K562 (cell line): ENCODE measurements at regions not wholly inside any gene's neighbourhood (a gene's known extent, or its start where the extent isn't known, plus 50 kb on each side); places are given as distances from the start of the nearest gene placed in this dataset.

Experiments
- ATAC-seq: fragments of 200-7000 bp; cut with Tn5 transposase; 3 replicates; pipeline ENCODE4 v1.9.1; 2020; ENCODE audit warnings: moderate library complexity
- BruUV-seq: library from RNA; stranded (reverse); fragments of 400-500 nt; replicated peaks from 2 replicates; lab custom pipeline; 2021; lab: Mats Ljungman, UMichigan
- CTCF ChIA-PET: fragments of 300-600 bp; formaldehyde crosslinking; extraction: SDS; loops from one replicate; lab custom pipeline; 2021; ENCODE audit warnings: low intra/inter-chr PET ratio; lab: Yijun Ruan, JAX
- POLR2A ChIA-PET: fragments of 300-600, 350-650 bp; sonication (Branson Sonifier 250); formaldehyde crosslinking; extraction: SDS; loops from one replicate; lab custom pipeline; 2021; ENCODE audit warnings: antibody characterized with exemption, inconsistent platforms; lab: Yijun Ruan, JAX
- DNase-seq, 4 experiments: peaks; one replicate each; pipeline versions ENCODE4 v3.0.0 to v3.0.0-alpha.2; 2011 to 2018; ENCODE audit warnings: low spot score in 3 of 4, mixed read lengths in 3 of 4; ENCODE audit errors: extremely low read depth in 1 of 4
- FAIRE-seq: peaks from 2 replicates; lab custom pipeline; 2011; peaks lifted over from hg19 to GRCh38; lab: Jason Lieb, UNC
- H2AFZ ChIP-seq: 2 replicates; pipeline ENCODE4 v1.6.0; 2011; ENCODE audit warnings: low read depth, low read length, control low read depth, inconsistent platforms
- H3K27ac ChIP-seq: fragments of 200-600 bp; 3 replicates; pipeline ENCODE4 v1.8.0; 2011; ENCODE audit warnings: low read depth, mild to moderate bottlenecking, control low read depth, inconsistent platforms, low read length, moderate library complexity, mixed read lengths; ENCODE audit errors: extremely low read depth
- H3K27me3 ChIP-seq, 2 experiments: fragments of 300-600 bp in 1 of 2; 2 replicates in 1 of 2; 3 replicates in 1 of 2; pipeline versions ENCODE4 v1.6.0 to v1.8.0; 2011; ENCODE audit warnings: inconsistent platforms in 2 of 2, low read length in 2 of 2, mild to moderate bottlenecking in 1 of 2, mixed read lengths in 1 of 2, moderate library complexity in 1 of 2; ENCODE audit not compliant: control insufficient read depth in 2 of 2, insufficient read depth in 2 of 2
- H3K36me3 ChIP-seq: fragments of 300-600 bp; 3 replicates; pipeline ENCODE4 v1.8.0; 2011; ENCODE audit warnings: mild to moderate bottlenecking, low read length, inconsistent platforms; ENCODE audit not compliant: control insufficient read depth, insufficient read depth
- H3K4me1 ChIP-seq, 2 experiments: fragments of 200-600 bp in 1 of 2; replicated peaks in 1 of 2; 2 replicates in 1 of 2; 3 replicates in 1 of 2; pipeline versions ENCODE4 v1.5.1 to v1.8.0; 2011; ENCODE audit warnings: inconsistent platforms in 2 of 2, low read length in 2 of 2, mild to moderate bottlenecking in 1 of 2, mixed read lengths in 1 of 2, moderate library complexity in 1 of 2; ENCODE audit not compliant: control insufficient read depth in 2 of 2, insufficient read depth in 2 of 2
- H3K4me2 ChIP-seq: 2 replicates; pipeline ENCODE4 v1.6.1; 2011; ENCODE audit warnings: low read length, control low read depth, inconsistent platforms, mixed read lengths; ENCODE audit not compliant: insufficient read depth
- H3K4me3 ChIP-seq: fragments of 200-600 bp; sonication (generic), shearing (Covaris generic); 2 replicates; pipeline ENCODE4 v1.5.1; 2016; ENCODE audit warnings: control low read depth, inconsistent platforms
- H3K79me2 ChIP-seq: fragments of 200-600 bp; 3 replicates; pipeline ENCODE4 v1.8.0; 2011; ENCODE audit warnings: low read length, inconsistent platforms; ENCODE audit not compliant: control insufficient read depth, insufficient read depth
- H3K9ac ChIP-seq, 2 experiments: 2 replicates each; pipeline versions ENCODE4 v1.6.0 to v1.6.1; 2011; ENCODE audit warnings: low read depth in 2 of 2, low read length in 2 of 2, control low read depth in 1 of 2, inconsistent platforms in 1 of 2, mild to moderate bottlenecking in 1 of 2, mixed read lengths in 1 of 2; ENCODE audit not compliant: insufficient read depth in 1 of 2
- H3K9me1 ChIP-seq: one replicate; pipeline ENCODE4 v1.6.0; 2011; ENCODE audit warnings: inconsistent platforms, mild to moderate bottlenecking, low read length, moderate library complexity; ENCODE audit not compliant: control insufficient read depth, insufficient read depth
- H3K9me3 ChIP-seq: replicated peaks from 2 replicates; pipeline ENCODE4 v1.5.1; 2011; ENCODE audit warnings: low read depth, low read length, inconsistent platforms; ENCODE audit not compliant: control insufficient read depth, insufficient read depth
- H4K20me1 ChIP-seq: replicated peaks from 2 replicates; pipeline ENCODE4 v1.6.1; 2011; ENCODE audit warnings: low read length, inconsistent platforms, mixed read lengths; ENCODE audit not compliant: control insufficient read depth, insufficient read depth
- ARID1B ChIP-seq: fragments of 450-650 bp; IDR thresholded peaks from 2 replicates; pipeline ENCODE4 v1.6.1; 2016; ENCODE audit warnings: antibody characterized with exemption, mild to moderate bottlenecking, inconsistent platforms
- ASH1L ChIP-seq: fragments of 450-650 bp; IDR thresholded peaks from 2 replicates; pipeline ENCODE4 v1.6.1; 2018; ENCODE audit warnings: borderline replicate concordance, mild to moderate bottlenecking, low read depth; ENCODE audit not compliant: partially characterized antibody
- DDX20 ChIP-seq: fragments of 450-650 bp; IDR thresholded peaks from 2 replicates; pipeline ENCODE4 v1.6.1; 2016; ENCODE audit warnings: missing genetic modification characterization, low read depth, mild to moderate bottlenecking, missing compliant biosample characterization, moderate library complexity
- ETV1 ChIP-seq: fragments of 450-650 bp; conservative IDR thresholded peaks from 2 replicates; pipeline ENCODE4 v1.6.1; 2016; ENCODE audit warnings: missing genetic modification characterization, control low read depth, low read depth, missing compliant biosample characterization
- GATAD2B ChIP-seq: fragments of 450-650 bp; IDR thresholded peaks from 2 replicates; pipeline ENCODE4 v1.6.1; 2017; ENCODE audit warnings: mild to moderate bottlenecking, borderline replicate concordance
- MYNN ChIP-seq, 2 experiments: sonication (generic); formaldehyde crosslinking in 1 of 2; IDR thresholded peaks; 2 replicates each; pipeline versions ENCODE4 v1.5.0 to v1.6.1; 2016 to 2020; ENCODE audit warnings: antibody characterized with exemption in 1 of 2, missing genetic modification reagents in 1 of 2
- SAP30 ChIP-seq: fragments of 200-600 bp; sonication (generic); IDR thresholded peaks from 2 replicates; pipeline ENCODE4 v1.6.1; 2012; ENCODE audit warnings: borderline replicate concordance, low read depth, mild to moderate bottlenecking, moderate library complexity, low read length, control low read depth, inconsistent platforms; ENCODE audit not compliant: insufficient read depth, poor library complexity, severe bottlenecking
- SIRT6 ChIP-seq: IDR thresholded peaks from one replicate; pipeline ENCODE4 v1.6.1; 2012; ENCODE audit warnings: low read depth, mild to moderate bottlenecking, control low read depth, inconsistent platforms, low read length, moderate library complexity
- SMAD4 ChIP-seq: fragments of 250-450 bp; sonication (Bioruptor Pico); conservative IDR thresholded peaks from 2 replicates; pipeline ENCODE4 v1.8.0; 2021; ENCODE audit warnings: inconsistent platforms, mild to moderate bottlenecking, moderate library complexity
- SMARCA4 ChIP-seq: fragments of 450-650 bp; IDR thresholded peaks from 2 replicates; pipeline ENCODE4 v1.6.1; 2016
- WGBS: fragments of 100-300 bp; shearing (Covaris generic); methylation state at CpG from one replicate; pipeline ENCODE4 v1.1.6; 2016; ENCODE audit warnings: low coverage, mixed read lengths; ENCODE audit not compliant: insufficient coverage; ENCODE audit errors: missing lambda C conversion rate; 5-methylcytosine and 5-hydroxymethylcytosine counted together
- in situ Hi-C: fragments of 300-500 bp; cut with MboI; formaldehyde crosslinking; loops from 4 replicates; pipeline ENCODE4 v1.15.0; 2018; ENCODE audit warnings: inconsistent platforms, mixed read lengths
- intact Hi-C: fragments of 100-400 bp; cut with micrococcal nuclease; formaldehyde crosslinking; loops from 2 replicates; pipeline ENCODE4 v1.14.2; 2022
- TF ChIP-seq, protein P1 (sequence below): sonication (generic); formaldehyde crosslinking; IDR thresholded peaks from 2 replicates; pipeline ENCODE4 v1.8.0; 2022; ENCODE audit warnings: missing genetic modification reagents, mild to moderate bottlenecking, moderate library complexity, borderline replicate concordance
- TF ChIP-seq, protein P2 (sequence below): fragments of 450-650 bp; IDR thresholded peaks from 2 replicates; pipeline ENCODE4 v1.6.1; 2016; ENCODE audit warnings: low read depth

DNA sequence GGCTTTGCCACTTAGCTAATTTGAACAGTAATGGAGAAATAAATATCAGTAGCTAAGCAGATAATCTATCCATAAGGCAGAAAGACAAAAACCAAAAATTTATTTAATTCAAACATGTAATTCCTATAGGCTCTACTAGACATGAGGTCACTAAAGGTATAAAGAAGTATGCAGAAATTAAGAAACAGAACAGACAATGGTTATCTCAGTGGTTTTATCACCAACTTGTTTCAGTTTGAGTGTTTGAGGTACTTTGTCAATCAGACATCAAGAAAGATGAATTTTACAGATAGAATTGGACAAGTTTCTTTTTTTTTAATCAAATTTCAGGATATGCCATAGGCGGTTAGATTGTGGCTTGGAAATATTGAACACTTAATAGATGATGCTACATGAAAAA lies 67.4 kb upstream of the ZEB2 start:
- peaks cover 9% of the 10 kb centered on the region; the same call in 2 of the 3 replicates for H3K36me3 ChIP-seq
- intact Hi-C loops = loop anchor here (10.0 kb wide), 1 partner anchor 1167 kb away; no protein-coding TSS in a partner anchor
- BruUV-seq = no TSS peak
- no peak for DNase-seq
- H4K20me1 ChIP-seq = no peaks in the 10 kb centered on the region
- no peak overlapping the region; the same call in 1 of the 2 replicates for H2AFZ ChIP-seq
- H3K9me1 ChIP-seq = no peaks in the 10 kb centered on the region
- peaks cover 4 to 26% of the 10 kb centered on the region in 2 experiments; a peak in 4 of 5 replicates for H3K4me1 ChIP-seq
- H3K79me2 ChIP-seq = no peaks in the 10 kb centered on the region
- no peak overlapping the region for H3K4me2 ChIP-seq
- ChIA-PET POLR2A (interaction anchor here (0.6 to 0.7 kb wide), 2 partner anchors 85 to 388 kb away, joined by 3 read pairs; no protein-coding TSS in a partner anchor), CTCF (no interaction called here)
- no peak overlapping the region for H3K27ac ChIP-seq
- no peaks in the 10 kb centered on the region for H3K27me3 ChIP-seq
- H3K4me3 ChIP-seq = no peak overlapping the region
- peaks cover 14% of the 10 kb centered on the region; the same call in 1 of the 2 replicates for H3K9me3 ChIP-seq
- no peak for ATAC-seq
- FAIRE-seq = no peak
- WGBS = 87% methylated on average over 1 of the region's 1 CpG
- H3K9ac ChIP-seq = no peak overlapping the region
- in situ Hi-C loops = no loop called here
- TF ChIP-seq, protein P1, sequence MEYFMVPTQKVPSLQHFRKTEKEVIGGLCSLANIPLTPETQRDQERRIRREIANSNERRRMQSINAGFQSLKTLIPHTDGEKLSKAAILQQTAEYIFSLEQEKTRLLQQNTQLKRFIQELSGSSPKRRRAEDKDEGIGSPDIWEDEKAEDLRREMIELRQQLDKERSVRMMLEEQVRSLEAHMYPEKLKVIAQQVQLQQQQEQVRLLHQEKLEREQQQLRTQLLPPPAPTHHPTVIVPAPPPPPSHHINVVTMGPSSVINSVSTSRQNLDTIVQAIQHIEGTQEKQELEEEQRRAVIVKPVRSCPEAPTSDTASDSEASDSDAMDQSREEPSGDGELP (CRISPR knock-in tag) = no peak
- TF ChIP-seq DDX20 (tag) (no peak), MYNN (IDR thresholded peaks at IDR 0.05) (no peak), MYNN (CRISPR knock-in tag; IDR thresholded peaks at IDR 0.05) (no peak), SMAD4 (CRISPR knock-in tag) (no peak), GATAD2B (no peak), ARID1B (no peak), ASH1L (no peak), SIRT6 (no peak), SMARCA4 (no peak), SAP30 (no peak), ETV1 (tag) (no peak)
- TF ChIP-seq, protein P2, sequence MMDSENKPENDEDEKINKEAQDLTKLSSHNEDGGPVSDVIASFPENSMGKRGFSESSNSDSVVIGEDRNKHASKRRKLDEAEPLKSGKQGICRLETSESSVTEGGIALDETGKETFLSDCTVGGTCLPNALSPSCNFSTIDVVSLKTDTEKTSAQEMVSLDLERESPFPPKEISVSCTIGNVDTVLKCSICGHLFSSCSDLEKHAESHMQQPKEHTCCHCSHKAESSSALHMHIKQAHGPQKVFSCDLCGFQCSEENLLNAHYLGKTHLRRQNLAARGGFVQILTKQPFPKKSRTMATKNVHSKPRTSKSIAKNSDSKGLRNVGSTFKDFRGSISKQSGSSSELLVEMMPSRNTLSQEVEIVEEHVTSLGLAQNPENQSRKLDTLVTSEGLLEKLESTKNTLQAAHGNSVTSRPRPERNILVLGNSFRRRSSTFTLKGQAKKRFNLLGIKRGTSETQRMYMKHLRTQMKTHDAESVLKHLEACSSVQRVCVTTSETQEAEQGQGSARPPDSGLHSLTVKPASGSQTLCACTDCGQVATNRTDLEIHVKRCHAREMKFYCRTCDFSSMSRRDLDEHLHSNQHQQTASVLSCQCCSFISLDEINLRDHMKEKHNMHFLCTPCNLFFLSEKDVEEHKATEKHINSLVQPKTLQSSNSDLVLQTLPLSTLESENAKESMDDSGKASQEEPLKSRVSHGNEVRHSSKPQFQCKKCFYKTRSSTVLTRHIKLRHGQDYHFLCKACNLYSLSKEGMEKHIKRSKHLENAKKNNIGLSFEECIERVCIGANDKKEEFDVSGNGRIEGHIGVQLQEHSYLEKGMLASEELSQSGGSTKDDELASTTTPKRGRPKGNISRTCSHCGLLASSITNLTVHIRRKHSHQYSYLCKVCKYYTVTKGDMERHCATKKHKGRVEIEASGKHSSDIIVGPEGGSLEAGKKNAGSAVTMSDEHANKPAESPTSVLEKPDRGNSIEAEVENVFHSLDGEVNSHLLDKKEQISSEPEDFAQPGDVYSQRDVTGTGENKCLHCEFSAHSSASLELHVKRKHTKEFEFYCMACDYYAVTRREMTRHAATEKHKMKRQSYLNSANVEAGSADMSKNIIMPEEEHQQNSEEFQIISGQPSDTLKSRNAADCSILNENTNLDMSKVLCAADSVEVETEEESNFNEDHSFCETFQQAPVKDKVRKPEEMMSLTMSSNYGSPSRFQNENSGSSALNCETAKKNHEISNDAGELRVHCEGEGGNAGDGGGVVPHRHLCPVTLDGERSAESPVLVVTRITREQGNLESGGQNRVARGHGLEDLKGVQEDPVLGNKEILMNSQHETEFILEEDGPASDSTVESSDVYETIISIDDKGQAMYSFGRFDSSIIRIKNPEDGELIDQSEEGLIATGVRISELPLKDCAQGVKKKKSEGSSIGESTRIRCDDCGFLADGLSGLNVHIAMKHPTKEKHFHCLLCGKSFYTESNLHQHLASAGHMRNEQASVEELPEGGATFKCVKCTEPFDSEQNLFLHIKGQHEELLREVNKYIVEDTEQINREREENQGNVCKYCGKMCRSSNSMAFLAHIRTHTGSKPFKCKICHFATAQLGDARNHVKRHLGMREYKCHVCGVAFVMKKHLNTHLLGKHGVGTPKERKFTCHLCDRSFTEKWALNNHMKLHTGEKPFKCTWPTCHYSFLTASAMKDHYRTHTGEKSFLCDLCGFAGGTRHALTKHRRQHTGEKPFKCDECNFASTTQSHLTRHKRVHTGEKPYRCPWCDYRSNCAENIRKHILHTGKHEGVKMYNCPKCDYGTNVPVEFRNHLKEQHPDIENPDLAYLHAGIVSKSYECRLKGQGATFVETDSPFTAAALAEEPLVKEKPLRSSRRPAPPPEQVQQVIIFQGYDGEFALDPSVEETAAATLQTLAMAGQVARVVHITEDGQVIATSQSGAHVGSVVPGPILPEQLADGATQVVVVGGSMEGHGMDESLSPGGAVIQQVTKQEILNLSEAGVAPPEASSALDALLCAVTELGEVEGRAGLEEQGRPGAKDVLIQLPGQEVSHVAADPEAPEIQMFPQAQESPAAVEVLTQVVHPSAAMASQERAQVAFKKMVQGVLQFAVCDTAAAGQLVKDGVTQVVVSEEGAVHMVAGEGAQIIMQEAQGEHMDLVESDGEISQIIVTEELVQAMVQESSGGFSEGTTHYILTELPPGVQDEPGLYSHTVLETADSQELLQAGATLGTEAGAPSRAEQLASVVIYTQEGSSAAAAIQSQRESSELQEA = no peak
